ENCODE measurements at regions not wholly inside any gene's neighbourhood (a gene's known extent, or its start where the extent isn't known, plus 50 kb on each side); places are given as distances from the start of the nearest gene placed in this dataset.
"Not testable (repeated sequence)": the region's sequence is repeated elsewhere in the genome, so short reads cannot be mapped to it uniquely, and the experiment has no call there.

GRCh38 chr21:29431680-29432079, 133.0 kb downstream of the BACH1 start:
- DNase-seq (ENCODE audit: low spot score in 2 of 2): no peak
- WGBS, 2 donors: 94 to 95% methylated on average over 5 of the region's 5 CpGs
- no peak overlapping the region for H3K4me3 ChIP-seq (ENCODE audit: low read depth, poor library complexity, severe bottlenecking)
- intact Hi-C loops (cut with DNase I; ENCODE audit: low total_unique reads): no loop called here
- TF ChIP-seq POLR2A (IDR thresholded peaks at IDR 0.05) (no peak), CTCF (IDR thresholded peaks at IDR 0.05) (no peak)

DNA sequence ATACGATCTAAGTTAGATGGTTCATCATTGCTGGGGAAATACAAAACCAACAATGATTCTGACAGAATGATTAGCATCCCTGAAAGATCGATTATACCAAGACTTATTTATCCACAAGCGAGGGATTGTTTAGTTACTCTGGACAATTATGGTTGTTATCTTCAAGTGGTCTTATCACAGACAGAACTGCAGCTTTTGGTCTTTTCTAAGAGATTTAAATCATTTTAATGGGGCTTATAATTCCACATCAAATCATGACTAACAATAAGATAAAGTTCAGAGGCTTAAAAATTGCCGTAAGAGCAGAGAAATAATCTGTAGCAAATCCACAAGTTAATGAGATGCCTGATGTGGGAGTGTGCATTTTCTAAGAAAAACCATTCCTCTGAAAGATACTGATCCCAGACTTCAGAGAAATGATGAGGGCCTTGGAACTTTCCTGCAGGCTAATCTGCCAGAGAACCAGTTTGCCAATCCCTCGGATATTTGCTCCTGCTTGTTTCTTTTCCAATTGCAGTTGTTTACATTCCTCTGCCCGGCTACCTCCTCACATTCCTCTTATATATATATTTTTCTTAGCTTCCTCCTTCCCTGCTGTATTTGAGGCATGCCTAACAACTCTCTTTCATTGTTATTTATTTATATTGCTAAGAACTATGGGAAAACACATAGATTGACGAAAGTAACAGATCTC, 134.8 kb downstream of the BACH1 start:
- intact Hi-C loops (cut with DNase I; ENCODE audit: low total_unique reads): no loop called here
- no peak for TF ChIP-seq CTCF (IDR thresholded peaks at IDR 0.05)
- TF ChIP-seq POLR2A (IDR thresholded peaks at IDR 0.05): no peak
- 51 to 54% methylated on average over 7 of the region's 7 CpGs for WGBS, 2 donors
- H3K4me3 ChIP-seq (ENCODE audit: low read depth, poor library complexity, severe bottlenecking): no peak overlapping the region
- DNase-seq (ENCODE audit: low spot score in 2 of 2): no peak

DNA sequence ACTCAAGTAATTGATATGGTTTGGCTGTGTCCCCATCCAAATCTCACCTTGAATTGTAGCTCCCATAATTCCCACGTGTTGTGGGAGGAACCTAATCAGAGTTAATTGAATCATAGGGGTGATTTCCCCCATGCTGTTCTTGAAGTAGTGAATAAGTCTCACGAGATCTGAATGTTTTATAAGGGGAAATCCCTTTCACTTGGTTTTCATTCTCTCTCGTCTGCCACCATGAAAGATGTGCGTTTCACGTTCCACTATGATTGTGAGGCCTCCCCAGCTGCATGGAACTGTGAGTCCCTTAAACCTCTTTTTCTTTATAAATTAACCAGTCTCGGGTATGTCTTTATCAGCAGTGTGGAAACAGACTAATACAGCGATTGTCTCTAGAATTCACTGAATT, 135.4 kb downstream of the BACH1 start:
- TF ChIP-seq CTCF (IDR thresholded peaks at IDR 0.05): no peak
- TF ChIP-seq POLR2A (IDR thresholded peaks at IDR 0.05): no peak
- intact Hi-C loops (cut with DNase I; ENCODE audit: low total_unique reads): no loop called here
- H3K4me3 ChIP-seq (ENCODE audit: low read depth, poor library complexity, severe bottlenecking): no peak overlapping the region
- 69 to 72% methylated on average over 7 of the region's 7 CpGs for WGBS, 2 donors
- DNase-seq (ENCODE audit: low spot score in 2 of 2): no peak

DNA sequence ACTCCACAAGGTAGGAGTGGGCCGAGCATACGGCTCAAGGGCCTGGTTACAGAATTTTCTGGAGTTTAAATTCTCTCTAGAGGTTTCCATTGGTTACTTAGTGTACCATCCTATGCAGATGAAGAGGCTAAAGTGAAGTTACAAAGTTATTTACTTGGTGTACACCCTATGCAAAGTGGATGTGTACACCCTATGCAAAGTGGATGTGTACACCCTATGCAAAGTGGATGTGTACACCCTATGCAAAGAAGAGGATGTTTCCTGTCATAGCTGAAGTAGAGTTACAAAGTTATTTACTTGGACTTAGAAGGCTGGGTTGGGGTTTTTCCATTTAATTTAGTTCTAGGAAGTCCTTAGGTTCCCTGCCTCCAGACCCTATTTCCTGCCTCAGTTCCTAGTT, 136.3 kb downstream of the BACH1 start:
- 97 to 99% methylated on average over 2 of the region's 2 CpGs for WGBS, 2 donors

DNA sequence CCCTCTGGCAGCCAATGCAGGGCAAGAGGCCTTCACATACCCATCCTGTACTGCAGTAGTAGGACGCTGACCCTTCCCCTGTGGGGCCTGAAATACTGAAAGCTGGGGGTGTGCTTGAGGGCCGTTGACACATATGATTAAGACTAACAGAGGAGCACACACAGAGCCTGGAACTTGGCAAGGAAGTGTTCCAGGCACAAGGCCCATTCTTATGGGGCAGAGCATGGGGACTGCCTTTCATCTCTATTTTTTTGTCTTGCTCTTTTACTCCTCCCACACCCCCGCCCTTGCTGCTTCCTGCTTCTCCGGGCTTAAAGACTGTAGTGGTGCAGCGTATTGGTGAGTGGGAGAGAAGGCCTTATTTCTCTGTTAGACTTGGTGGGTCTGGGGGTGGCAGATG, 137.4 kb downstream of the BACH1 start:
- DNase-seq (ENCODE audit: low spot score in 2 of 2): no peak
- no peak overlapping the region for H3K4me3 ChIP-seq (ENCODE audit: low read depth, poor library complexity, severe bottlenecking)
- TF ChIP-seq CTCF (IDR thresholded peaks at IDR 0.05): no peak
- no peak for TF ChIP-seq POLR2A (IDR thresholded peaks at IDR 0.05)
- intact Hi-C loops (cut with DNase I; ENCODE audit: low total_unique reads): no loop called here
- WGBS, 2 donors: 40 to 49% methylated on average over 5 of the region's 5 CpGs

More for the DNA sequence above, 136.3 kb downstream of the BACH1 start:
- H3K4me3 ChIP-seq (ENCODE audit: low read depth, poor library complexity, severe bottlenecking); DNase-seq (ENCODE audit: low spot score in 2 of 2); intact Hi-C loops (cut with DNase I; ENCODE audit: low total_unique reads): not testable (repeated sequence)

GRCh38 chr21:29436650-29437049, 137.9 kb downstream of the BACH1 start:
- WGBS, 2 donors: 64 to 67% methylated on average over 2 of the region's 2 CpGs
- TF ChIP-seq POLR2A (IDR thresholded peaks at IDR 0.05) (no peak), CTCF (IDR thresholded peaks at IDR 0.05) (no peak)
- intact Hi-C loops (cut with DNase I; ENCODE audit: low total_unique reads): no loop called here
- no peak overlapping the region for H3K4me3 ChIP-seq (ENCODE audit: low read depth, poor library complexity, severe bottlenecking)
- no peak for DNase-seq (ENCODE audit: low spot score in 2 of 2)

Measured in lower leg skin (tissue), 4 donors.